Lung (tissue), 11 donors: ENCODE measurements at regions not wholly inside any gene's neighbourhood (a gene's known extent, or its start where the extent isn't known, plus 50 kb on each side); places are given as distances from the start of the nearest gene placed in this dataset.
"Not testable (repeated sequence)": the region's sequence is repeated elsewhere in the genome, so short reads cannot be mapped to it uniquely, and the experiment has no call there.

ENCODE experiments used
- ATAC-seq: fragments of 200-7000 bp; cut with Tn5 transposase; one replicate; pipeline ENCODE4 v1.9.1; 2020; ENCODE audit warnings: moderate number of reproducible peaks; ENCODE audit not compliant: insufficient read depth, low FRiP score
- DNase-seq, 3 donors: peaks; one replicate each; pipeline ENCODE4 v3.0.0-alpha.2; 2013 to 2017
- H3K27ac ChIP-seq, 2 donors: one replicate each; pipeline ENCODE4 v1.5.1; 2013; ENCODE audit warnings: mild to moderate bottlenecking in 2 of 2, moderate library complexity in 2 of 2, control low read depth in 1 of 2, inconsistent platforms in 1 of 2, low read depth in 1 of 2, low read length in 1 of 2
- H3K27me3 ChIP-seq, 3 donors: one replicate each; pipeline ENCODE4 v1.5.1; 2013; ENCODE audit warnings: low read length in 2 of 3; ENCODE audit not compliant: control insufficient read depth in 3 of 3, insufficient read depth in 3 of 3
- H3K36me3 ChIP-seq, 4 donors: one replicate each; pipeline ENCODE4 v1.5.1; 2013; ENCODE audit warnings: low read length in 4 of 4, mild to moderate bottlenecking in 1 of 4, moderate library complexity in 1 of 4; ENCODE audit not compliant: control insufficient read depth in 4 of 4, insufficient read depth in 4 of 4
- H3K4me1 ChIP-seq, 5 donors: one replicate each; pipeline ENCODE4 v1.5.1; 2013; ENCODE audit warnings: low read length in 5 of 5, mild to moderate bottlenecking in 2 of 5, moderate library complexity in 1 of 5; ENCODE audit not compliant: control insufficient read depth in 5 of 5, insufficient read depth in 5 of 5
- H3K4me3 ChIP-seq: one replicate; pipeline ENCODE4 v1.5.1; 2013; ENCODE audit warnings: mild to moderate bottlenecking, control low read depth, moderate library complexity
- H3K9ac ChIP-seq, 2 donors: one replicate each; pipeline ENCODE4 v1.5.1; 2013; ENCODE audit warnings: low read length in 2 of 2, control low read depth in 1 of 2; ENCODE audit not compliant: insufficient read depth in 1 of 2
- H3K9me3 ChIP-seq, 4 donors: one replicate each; pipeline ENCODE4 v1.5.1; 2013; ENCODE audit warnings: low read length in 3 of 4, mild to moderate bottlenecking in 1 of 4, moderate library complexity in 1 of 4; ENCODE audit not compliant: control insufficient read depth in 4 of 4, insufficient read depth in 3 of 4
- CTCF ChIP-seq: IDR thresholded peaks from 2 replicates; pipeline ENCODE4 v1.5.1; 2012; ENCODE audit warnings: mild to moderate bottlenecking; ENCODE audit errors: control extremely low read depth, extremely low read depth
- WGBS, 2 donors: extraction: QIAGEN DNeasy Blood & Tissue Kit; methylation state at CpG; one replicate each; pipeline ENCODE4 v1.1.7; 2013; 5-methylcytosine and 5-hydroxymethylcytosine counted together
- donor health status: control.
- donor health status: control.
- donor health status: Bipolar disorder and iron deficiency.
- donor health status: healthy.
- donor health status: DM: yes; HTN: yes; CAD: no.

DNA sequence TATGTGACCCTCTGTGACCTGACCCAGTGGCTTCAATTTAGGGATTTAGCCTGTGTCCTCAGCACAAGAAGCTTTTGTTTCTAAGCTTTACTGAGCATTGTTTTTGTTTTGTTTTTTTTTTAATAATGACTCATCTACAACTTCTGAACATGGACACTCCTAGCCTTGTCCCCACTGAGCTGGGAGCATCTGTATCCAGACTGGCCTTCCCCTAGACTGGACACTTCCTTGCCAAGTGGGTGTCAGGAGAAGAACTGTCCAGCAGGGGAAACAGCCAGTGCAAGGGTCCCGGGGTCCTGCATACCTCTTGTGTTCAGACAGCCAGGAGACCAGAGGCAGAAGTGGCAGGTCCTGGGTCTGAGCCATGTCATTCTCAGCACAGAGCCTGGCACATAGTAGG is 108.6 kb downstream of the TMEM130 start:
- Histone ChIP-seq H3K4me1 (no peaks in the 10 kb centered on the region), H3K9me3 (peaks cover 0 to 2% (median 0%) of the 10 kb centered on the region in 4 donors), H3K4me3 (no peak overlapping the region), H3K27ac (no peak overlapping the region), H3K36me3 (no peaks in the 10 kb centered on the region), H3K9ac (no peak overlapping the region), H3K27me3 (no peaks in the 10 kb centered on the region)
- no peak for TF ChIP-seq CTCF
- ATAC-seq (no peak), DNase-seq (no peak)
- 73 to 81% methylated on average over 1 of the region's 1 CpG for WGBS, 2 donors

DNA sequence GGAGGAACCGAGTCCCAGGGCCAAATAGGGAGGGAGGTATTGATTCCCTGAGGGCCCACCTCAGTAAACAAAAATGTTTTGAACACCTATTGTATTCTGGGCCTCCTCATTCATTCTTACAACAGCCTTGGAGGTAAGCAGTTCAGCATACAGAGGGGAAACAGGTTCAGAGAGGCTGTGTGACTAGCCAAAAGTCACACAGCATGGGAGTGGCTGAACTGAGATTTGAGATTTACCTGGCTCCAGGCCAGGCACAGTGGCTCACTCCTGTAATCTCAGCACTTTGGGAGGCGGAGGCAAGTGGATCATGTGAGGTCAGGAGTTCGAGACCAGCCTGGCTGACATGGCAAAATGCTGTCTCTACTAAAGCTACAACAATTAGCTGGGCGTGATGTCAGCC is 107.2 kb downstream of the TMEM130 start:
- H3K9me3 ChIP-seq = peaks cover 0 to 7% (median 0%) of the 10 kb centered on the region in 4 donors
- H3K9ac ChIP-seq = no peak overlapping the region
- no peaks in the 10 kb centered on the region for H3K36me3 ChIP-seq
- ATAC-seq (no peak), DNase-seq (no peak)
- H3K4me1 ChIP-seq = no peaks in the 10 kb centered on the region
- no peak overlapping the region for H3K4me3 ChIP-seq
- WGBS, 2 donors = 51 to 84% methylated on average over 4 of the region's 4 CpGs
- no peaks in the 10 kb centered on the region for H3K27me3 ChIP-seq
- no peak overlapping the region for H3K27ac ChIP-seq
- no peak for TF ChIP-seq CTCF

GRCh38 chr7:98763441-98763840 is 106.4 kb downstream of the TMEM130 start:
- DNase-seq (no peak), ATAC-seq (no peak)
- no peaks in the 10 kb centered on the region for H3K4me1 ChIP-seq
- WGBS, 2 donors = 44 to 63% methylated on average over 8 of the region's 8 CpGs
- H3K4me3 ChIP-seq = no peak overlapping the region
- H3K9ac ChIP-seq = no peak overlapping the region
- no peaks in the 10 kb centered on the region for H3K27me3 ChIP-seq
- TF ChIP-seq CTCF = no peak
- no peak overlapping the region for H3K27ac ChIP-seq
- H3K9me3 ChIP-seq = peaks cover 0 to 7% (median 0%) of the 10 kb centered on the region in 4 donors
- H3K36me3 ChIP-seq = no peaks in the 10 kb centered on the region

- ATAC-seq (no peak), DNase-seq (no peak)
- no peak overlapping the region for H3K27ac ChIP-seq
- H3K27me3 ChIP-seq = no peaks in the 10 kb centered on the region
- H3K9ac ChIP-seq = no peak overlapping the region
- H3K4me1 ChIP-seq = no peaks in the 10 kb centered on the region
- 71 to 90% methylated on average over 8 of the region's 8 CpGs for WGBS, 2 donors
- H3K4me3 ChIP-seq = no peak overlapping the region
- H3K9me3 ChIP-seq = peaks cover 0 to 7% (median 0%) of the 10 kb centered on the region in 4 donors
- TF ChIP-seq CTCF = no peak
- no peaks in the 10 kb centered on the region for H3K36me3 ChIP-seq
These were observed 104.9 kb downstream of the TMEM130 start for GRCh38 chr7:98764946-98765345.

DNA sequence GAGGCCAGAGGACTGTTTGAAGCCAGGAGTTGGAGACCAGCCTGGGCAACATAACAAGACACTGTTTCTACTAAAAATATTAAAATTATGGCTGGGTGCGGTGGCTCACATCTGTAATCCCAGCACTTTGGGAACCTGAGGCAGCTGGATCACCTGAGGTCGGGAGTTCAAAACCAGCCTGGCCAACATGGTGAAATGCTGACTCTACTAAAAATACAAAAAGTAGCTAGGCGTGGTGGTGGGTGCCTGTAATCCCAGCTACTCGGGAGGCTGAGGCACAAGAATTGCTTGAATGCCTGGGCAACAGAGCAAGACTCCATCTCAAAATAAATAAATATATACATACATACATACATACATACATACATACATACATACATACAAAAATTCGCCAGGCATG is 99.7 kb downstream of the TMEM130 start:
- not testable (repeated sequence) for DNase-seq, ATAC-seq
- 88 to 93% methylated on average over 5 of the region's 5 CpGs for WGBS, 2 donors

More for the DNA sequence above, 99.7 kb downstream of the TMEM130 start:
- H3K4me1 ChIP-seq, H3K36me3 ChIP-seq, H3K4me3 ChIP-seq, H3K27ac ChIP-seq, H3K9me3 ChIP-seq, H3K9ac ChIP-seq, H3K27me3 ChIP-seq: not testable (repeated sequence)
